IMR-90 (cell line): ENCODE measurements at regions not wholly inside any gene's neighbourhood (a gene's known extent, or its start where the extent isn't known, plus 50 kb on each side); places are given as distances from the start of the nearest gene placed in this dataset.

Experiments used
- CHD1 ChIP-seq: IDR thresholded peaks from 2 replicates; pipeline ENCODE4 v1.6.1; 2012; ENCODE audit warnings: low read depth, low read length, improper control_type of control experiment
- CTCF ChIP-seq: conservative IDR thresholded peaks from 2 replicates; pipeline ENCODE4 v1.5.1; 2012; ENCODE audit warnings: mild to moderate bottlenecking, low read depth, low read length, improper control_type of control experiment
- FOS ChIP-seq: fragments of 150-350 bp; IDR thresholded peaks from 2 replicates; pipeline ENCODE4 v1.6.1; 2016; ENCODE audit warnings: low read depth, low read length
- MAFK ChIP-seq: IDR thresholded peaks from 2 replicates; pipeline ENCODE4 v1.6.1; 2012; ENCODE audit warnings: low read depth, low read length, improper control_type of control experiment
- MAZ ChIP-seq: IDR thresholded peaks from 2 replicates; pipeline ENCODE4 v1.6.1; 2012; ENCODE audit warnings: low read depth, mild to moderate bottlenecking, low read length, improper control_type of control experiment, moderate library complexity, borderline replicate concordance
- POLR2A ChIP-seq: IDR thresholded peaks from 2 replicates; pipeline ENCODE4 v1.6.1; 2012; ENCODE audit warnings: mild to moderate bottlenecking, low read depth, low read length
- RAD21 ChIP-seq: IDR thresholded peaks from 2 replicates; pipeline ENCODE4 v1.6.1; 2012; ENCODE audit warnings: low read length, improper control_type of control experiment
- RFX5 ChIP-seq: IDR thresholded peaks from 2 replicates; pipeline ENCODE4 v1.8.0; 2012; ENCODE audit warnings: low read depth, mild to moderate bottlenecking, low read length, moderate library complexity
- SMC3 ChIP-seq: fragments of 150-350 bp; IDR thresholded peaks from 2 replicates; pipeline ENCODE4 v1.6.1; 2016; ENCODE audit warnings: low read depth, mild to moderate bottlenecking, antibody characterized with exemption, low read length, moderate library complexity
- USF2 ChIP-seq: fragments of 150-350 bp; IDR thresholded peaks from 2 replicates; pipeline ENCODE4 v1.6.1; 2017; ENCODE audit warnings: mild to moderate bottlenecking, antibody characterized with exemption, low read length, low read depth

GRCh38 chr5:3020426-3020825 lies 268.9 kb upstream of the IRX2 start:
- TF ChIP-seq CTCF = no peak
- TF ChIP-seq RAD21 = no peak
- TF ChIP-seq POLR2A = no peak
- no peak for TF ChIP-seq MAZ
- no peak for TF ChIP-seq USF2
- TF ChIP-seq RFX5 = no peak
- TF ChIP-seq CHD1 = no peak
- no peak for TF ChIP-seq MAFK
- no peak for TF ChIP-seq FOS
- no peak for TF ChIP-seq SMC3
